H9 (cell line): ENCODE measurements at regions not wholly inside any gene's neighbourhood (a gene's known extent, or its start where the extent isn't known, plus 50 kb on each side); places are given as distances from the start of the nearest gene placed in this dataset.

Source experiments
- DNase-seq: peaks from one replicate; pipeline ENCODE4 v3.0.0-alpha.2; 2017
- H2AFZ ChIP-seq: one replicate; pipeline ENCODE4 v1.6.1; 2013; ENCODE audit warnings: mild to moderate bottlenecking, low read length, control low read depth, moderate library complexity
- H2AK5ac ChIP-seq: 2 replicates; pipeline ENCODE4 v1.6.1; 2013; ENCODE audit warnings: low read length, control low read depth, mixed read lengths; ENCODE audit not compliant: insufficient read length
- H2BK120ac ChIP-seq: one replicate; pipeline ENCODE4 v1.6.1; 2013; ENCODE audit warnings: low read depth, mild to moderate bottlenecking, low read length, control low read depth, inconsistent platforms; ENCODE audit not compliant: poor library complexity, severe bottlenecking
- H2BK12ac ChIP-seq: 2 replicates; pipeline ENCODE4 v1.6.1; 2013; ENCODE audit warnings: low read length, control low read depth, mixed read lengths, low read depth; ENCODE audit not compliant: insufficient read length
- H2BK15ac ChIP-seq: 2 replicates; pipeline ENCODE4 v1.6.1; 2013; ENCODE audit warnings: low read depth, low read length, control low read depth
- H2BK20ac ChIP-seq: one replicate; pipeline ENCODE4 v1.6.1; 2013; ENCODE audit warnings: low read depth, mild to moderate bottlenecking, low read length, control low read depth, inconsistent platforms; ENCODE audit not compliant: poor library complexity, severe bottlenecking
- H2BK5ac ChIP-seq: 2 replicates; pipeline ENCODE4 v1.6.1; 2013; ENCODE audit warnings: low read length, control low read depth, mixed read lengths; ENCODE audit not compliant: insufficient read length
- H3K14ac ChIP-seq: 2 replicates; pipeline ENCODE4 v1.6.1; 2013; ENCODE audit warnings: low read length, control low read depth; ENCODE audit not compliant: insufficient read depth
- H3K18ac ChIP-seq: 2 replicates; pipeline ENCODE4 v1.6.1; 2013; ENCODE audit warnings: low read depth, mild to moderate bottlenecking, mixed read lengths, low read length, control low read depth; ENCODE audit not compliant: insufficient read length
- H3K23ac ChIP-seq: 2 replicates; pipeline ENCODE4 v1.6.1; 2013; ENCODE audit warnings: low read length, control low read depth, mixed read lengths, low read depth; ENCODE audit not compliant: insufficient read length
- H3K23me2 ChIP-seq: 2 replicates; pipeline ENCODE4 v1.6.1; 2013; ENCODE audit warnings: low read depth, mild to moderate bottlenecking, mixed read lengths, low read length, control low read depth; ENCODE audit not compliant: insufficient read length, poor library complexity, severe bottlenecking
- H3K27ac ChIP-seq: 2 replicates; pipeline ENCODE4 v1.5.1; 2013; ENCODE audit warnings: low read length, control low read depth, mixed read lengths, low read depth; ENCODE audit not compliant: insufficient read length
- H3K27me3 ChIP-seq: 2 replicates; pipeline ENCODE4 v1.6.1; 2013; ENCODE audit warnings: low read length, control low read depth, inconsistent platforms; ENCODE audit not compliant: insufficient read depth
- H3K4ac ChIP-seq: 2 replicates; pipeline ENCODE4 v1.6.1; 2013; ENCODE audit warnings: low read depth, mild to moderate bottlenecking, control low read depth, inconsistent platforms, low read length, moderate library complexity
- H3K4me1 ChIP-seq: 2 replicates; pipeline ENCODE4 v1.6.1; 2013; ENCODE audit warnings: low read length, control low read depth, inconsistent platforms; ENCODE audit not compliant: insufficient read depth
- H3K4me2 ChIP-seq: 2 replicates; pipeline ENCODE4 v1.6.1; 2013; ENCODE audit warnings: low read length, control low read depth, mixed read lengths; ENCODE audit not compliant: insufficient read length, insufficient read depth
- H3K56ac ChIP-seq: 2 replicates; pipeline ENCODE4 v1.6.1; 2013; ENCODE audit warnings: low read depth, mild to moderate bottlenecking, mixed read lengths, low read length, control low read depth; ENCODE audit not compliant: insufficient read length
- H3K79me1 ChIP-seq: 2 replicates; pipeline ENCODE4 v1.6.1; 2013; ENCODE audit warnings: low read depth, mild to moderate bottlenecking, moderate library complexity, low read length, control low read depth, inconsistent platforms; ENCODE audit not compliant: insufficient read depth, poor library complexity, severe bottlenecking
- H3K79me2 ChIP-seq: 2 replicates; pipeline ENCODE4 v1.6.1; 2013; ENCODE audit warnings: low read length, control low read depth, inconsistent platforms; ENCODE audit not compliant: insufficient read depth
- H3K9ac ChIP-seq: 2 replicates; pipeline ENCODE4 v1.6.1; 2013; ENCODE audit warnings: low read length, control low read depth, mixed read lengths; ENCODE audit not compliant: insufficient read length; ENCODE audit errors: extremely low read depth
- H3K9me3 ChIP-seq: one replicate; pipeline ENCODE4 v1.6.1; 2013; ENCODE audit warnings: low read depth, low read length, inconsistent platforms; ENCODE audit not compliant: control insufficient read depth
- H3T11ph ChIP-seq: one replicate; pipeline ENCODE4 v1.6.1; 2013; ENCODE audit warnings: mild to moderate bottlenecking, low read length, control low read depth, inconsistent platforms
- H4K20me1 ChIP-seq: one replicate; pipeline ENCODE4 v1.6.1; 2013; ENCODE audit not compliant: control insufficient read depth, insufficient read length, insufficient read depth
- H4K5ac ChIP-seq: 2 replicates; pipeline ENCODE4 v1.6.1; 2013; ENCODE audit warnings: low read depth, mild to moderate bottlenecking, mixed read lengths, low read length, control low read depth; ENCODE audit not compliant: insufficient read length
- H4K8ac ChIP-seq: replicated peaks from 2 replicates; pipeline ENCODE4 v1.6.1; 2013; ENCODE audit warnings: low read length, control low read depth, mixed read lengths, low read depth; ENCODE audit not compliant: insufficient read length
- H4K91ac ChIP-seq: 2 replicates; pipeline ENCODE4 v1.6.1; 2013; ENCODE audit warnings: low read depth, mild to moderate bottlenecking, moderate library complexity, mixed read lengths, low read length, control low read depth; ENCODE audit not compliant: insufficient read length
- H3K27ac Mint-ChIP-seq, 3 experiments: 2 replicates in 2 of 3; 3 replicates in 1 of 3; pipeline ENCODE4 v1.8.0; 2020 to 2021; ENCODE audit warnings: mixed read lengths in 3 of 3, mild to moderate bottlenecking in 1 of 3, moderate library complexity in 1 of 3
- H3K27me3 Mint-ChIP-seq: 2 replicates; pipeline ENCODE4 v1.8.0; 2021; ENCODE audit warnings: low read depth, mild to moderate bottlenecking, moderate library complexity, mixed read lengths
- H3K36me3 Mint-ChIP-seq, 3 experiments: 2 replicates in 2 of 3; 3 replicates in 1 of 3; pipeline ENCODE4 v1.8.0; 2020 to 2021; ENCODE audit warnings: low read depth in 3 of 3, mixed read lengths in 3 of 3; ENCODE audit not compliant: insufficient read depth in 1 of 3
- H3K4me1 Mint-ChIP-seq, 2 experiments: 2 replicates each; pipeline ENCODE4 v1.8.0; 2020; ENCODE audit warnings: mixed read lengths in 2 of 2
- H3K4me3 Mint-ChIP-seq, 2 experiments: 2 replicates in 1 of 2; 3 replicates in 1 of 2; pipeline ENCODE4 v1.8.0; 2020 to 2021; ENCODE audit warnings: mild to moderate bottlenecking in 2 of 2, mixed read lengths in 2 of 2, moderate library complexity in 1 of 2
- H3K9me3 Mint-ChIP-seq, 2 experiments: 2 replicates in 1 of 2; 3 replicates in 1 of 2; pipeline ENCODE4 v1.8.0; 2020; ENCODE audit warnings: mild to moderate bottlenecking in 2 of 2, mixed read lengths in 2 of 2, moderate library complexity in 1 of 2
- WGBS: extraction: QIAGEN DNeasy Blood & Tissue Kit; methylation state at CpG from one replicate; pipeline ENCODE4 v1.1.7; 2013; ENCODE audit warnings: missing lambda C conversion rate, low lambda C conversion rate, mixed read lengths; ENCODE audit not compliant: insufficient read length; ENCODE audit errors: extremely low coverage; 5-methylcytosine and 5-hydroxymethylcytosine counted together
- TF ChIP-seq, protein P1 (sequence below): fragments of 200-600 bp; sonication (generic); conservative IDR thresholded peaks from 3 replicates; pipeline ENCODE4 v1.8.0; 2021; ENCODE audit warnings: antibody characterized with exemption, mild to moderate bottlenecking

DNA sequence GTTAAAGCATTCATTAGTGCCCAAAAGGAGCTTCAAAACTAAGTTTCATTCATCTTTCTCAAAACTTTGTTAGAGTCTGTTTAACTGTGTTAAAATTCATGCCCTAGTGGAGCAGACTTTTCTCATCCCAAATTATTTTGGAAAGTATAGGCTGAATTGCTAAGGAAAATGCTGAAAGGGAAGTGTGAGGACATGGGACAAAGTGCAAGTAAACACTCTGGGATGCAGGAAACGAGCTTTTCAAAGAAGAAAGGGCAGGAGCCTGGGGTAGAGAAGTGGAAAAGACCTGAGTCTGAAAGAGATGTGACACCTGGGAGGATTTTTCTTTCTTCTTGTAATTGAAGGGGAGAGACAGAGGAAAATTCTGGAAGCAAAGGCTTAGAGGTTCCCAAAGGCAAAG is 93.1 kb upstream of the ANKRD1 start:
- no peak overlapping the region for H3K27ac Mint-ChIP-seq
- DNase-seq = no peak
- Histone ChIP-seq H3K4me2 (no peak overlapping the region), H3K23me2 (no peaks in the 10 kb centered on the region), H2AK5ac (no peak overlapping the region), H3K9ac (no peak overlapping the region), H3K56ac (no peak overlapping the region), H3K79me1 (no peaks in the 10 kb centered on the region), H4K5ac (no peak overlapping the region), H3K4me1 (no peaks in the 10 kb centered on the region), H3K18ac (no peak overlapping the region), H2BK5ac (no peak overlapping the region), H3K14ac (no peak overlapping the region), H3K79me2 (no peaks in the 10 kb centered on the region), H2BK12ac (no peak overlapping the region), H2BK120ac (no peak overlapping the region), H4K20me1 (no peaks in the 10 kb centered on the region), H2BK20ac (no peak overlapping the region), H2AFZ (no peak overlapping the region), H3T11ph (no peak overlapping the region), H3K27ac (no peak overlapping the region), H3K23ac (no peak overlapping the region), H4K8ac (no peak overlapping the region), H3K4ac (no peak overlapping the region), H2BK15ac (no peak overlapping the region), H4K91ac (no peak overlapping the region), H3K27me3 (no peaks in the 10 kb centered on the region), H3K9me3 (no peaks in the 10 kb centered on the region)
- WGBS = no CpG with 5 or more reads among the region's 1 CpG
- peaks cover 2 to 4% of the 10 kb centered on the region in 2 experiments; a peak in 3 of 4 replicates for H3K4me1 Mint-ChIP-seq
- H3K4me3 Mint-ChIP-seq = no peak overlapping the region
- TF ChIP-seq, protein P1, sequence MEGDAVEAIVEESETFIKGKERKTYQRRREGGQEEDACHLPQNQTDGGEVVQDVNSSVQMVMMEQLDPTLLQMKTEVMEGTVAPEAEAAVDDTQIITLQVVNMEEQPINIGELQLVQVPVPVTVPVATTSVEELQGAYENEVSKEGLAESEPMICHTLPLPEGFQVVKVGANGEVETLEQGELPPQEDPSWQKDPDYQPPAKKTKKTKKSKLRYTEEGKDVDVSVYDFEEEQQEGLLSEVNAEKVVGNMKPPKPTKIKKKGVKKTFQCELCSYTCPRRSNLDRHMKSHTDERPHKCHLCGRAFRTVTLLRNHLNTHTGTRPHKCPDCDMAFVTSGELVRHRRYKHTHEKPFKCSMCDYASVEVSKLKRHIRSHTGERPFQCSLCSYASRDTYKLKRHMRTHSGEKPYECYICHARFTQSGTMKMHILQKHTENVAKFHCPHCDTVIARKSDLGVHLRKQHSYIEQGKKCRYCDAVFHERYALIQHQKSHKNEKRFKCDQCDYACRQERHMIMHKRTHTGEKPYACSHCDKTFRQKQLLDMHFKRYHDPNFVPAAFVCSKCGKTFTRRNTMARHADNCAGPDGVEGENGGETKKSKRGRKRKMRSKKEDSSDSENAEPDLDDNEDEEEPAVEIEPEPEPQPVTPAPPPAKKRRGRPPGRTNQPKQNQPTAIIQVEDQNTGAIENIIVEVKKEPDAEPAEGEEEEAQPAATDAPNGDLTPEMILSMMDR = no peak
- no peaks in the 10 kb centered on the region for H3K9me3 Mint-ChIP-seq
- peaks cover 9% of the 10 kb centered on the region for H3K27me3 Mint-ChIP-seq
- H3K36me3 Mint-ChIP-seq = no peaks in the 10 kb centered on the region
